ENCODE measurements at regions not wholly inside any gene's neighbourhood (a gene's known extent, or its start where the extent isn't known, plus 50 kb on each side); places are given as distances from the start of the nearest gene placed in this dataset.
A peak's percentile ranks its signal among the peaks of the same experiment; 100 is the strongest.

DNA sequence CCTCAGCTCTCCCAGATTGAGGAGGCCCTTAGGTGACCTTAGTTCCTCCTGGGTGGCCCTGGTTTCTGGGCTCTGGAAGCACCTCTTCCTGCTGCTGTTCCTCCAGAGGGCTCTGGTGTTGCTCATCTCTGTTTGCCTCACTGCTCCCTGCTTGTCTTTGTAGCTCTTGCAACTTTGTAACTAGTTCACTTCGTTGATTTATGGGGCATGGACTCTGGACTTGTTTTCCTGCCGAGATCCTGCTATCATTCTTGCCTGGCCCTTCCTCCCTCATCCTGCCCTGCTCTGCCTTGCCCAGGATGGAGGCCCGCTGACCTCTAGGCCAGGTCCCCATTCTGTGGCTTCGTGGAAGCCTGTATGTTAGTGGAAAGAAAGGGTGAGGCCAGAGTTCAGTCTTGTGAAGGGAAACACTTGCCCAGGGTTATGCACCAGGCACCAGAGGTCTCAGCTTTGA, 169.3 kb downstream of the MACROH2A1 start (continued):
- TF ChIP-seq ZNF33B (CRISPR knock-in tag; IDR thresholded peaks at IDR 0.05) (no peak), MTF2 (CRISPR knock-in tag; IDR thresholded peaks at IDR 0.05; ENCODE audit: borderline replicate concordance) (no peak), ZNF543 (CRISPR knock-in tag; IDR thresholded peaks at IDR 0.05) (peak; percentile 67; the same call in 1 of the 2 replicates), GZF1 (CRISPR knock-in tag; IDR thresholded peaks at IDR 0.05) (no peak), ZNF296 (CRISPR knock-in tag; conservative IDR thresholded peaks at IDR 0.05) (no peak), ELF1 (CRISPR knock-in tag; IDR thresholded peaks at IDR 0.05) (no peak), KDM1A (CRISPR knock-in tag; IDR thresholded peaks at IDR 0.05) (peak; percentile 74; the same call in 1 of the 2 replicates), ZBTB7B (CRISPR knock-in tag; IDR thresholded peaks at IDR 0.05) (peak; percentile 25; the same call in 1 of the 2 replicates), ZNF20 (CRISPR knock-in tag; IDR thresholded peaks at IDR 0.05) (no peak), EZH2 (conservative IDR thresholded peaks at IDR 0.05; ENCODE audit: low read depth, low read length) (no peak), TAF15 (IDR thresholded peaks at IDR 0.05; ENCODE audit: low read depth, low read length, poor library complexity, severe bottlenecking) (no peak), AKAP8 (CRISPR knock-in tag; IDR thresholded peaks at IDR 0.05) (no peak), ZNF788 (CRISPR knock-in tag; IDR thresholded peaks at IDR 0.05; ENCODE audit: borderline replicate concordance) (no peak), ZNF652 (CRISPR knock-in tag; IDR thresholded peaks at IDR 0.05; ENCODE audit: borderline replicate concordance, low read depth) (no peak), ZBTB21 (CRISPR knock-in tag; IDR thresholded peaks at IDR 0.05) (no peak), ZBTB42 (CRISPR knock-in tag; IDR thresholded peaks at IDR 0.05) (no peak), SRSF9 (IDR thresholded peaks at IDR 0.05; ENCODE audit: borderline replicate concordance, insufficient read depth, low read depth, low read length, poor library complexity, severe bottlenecking) (no peak)
- TF ChIP-seq, protein P1, sequence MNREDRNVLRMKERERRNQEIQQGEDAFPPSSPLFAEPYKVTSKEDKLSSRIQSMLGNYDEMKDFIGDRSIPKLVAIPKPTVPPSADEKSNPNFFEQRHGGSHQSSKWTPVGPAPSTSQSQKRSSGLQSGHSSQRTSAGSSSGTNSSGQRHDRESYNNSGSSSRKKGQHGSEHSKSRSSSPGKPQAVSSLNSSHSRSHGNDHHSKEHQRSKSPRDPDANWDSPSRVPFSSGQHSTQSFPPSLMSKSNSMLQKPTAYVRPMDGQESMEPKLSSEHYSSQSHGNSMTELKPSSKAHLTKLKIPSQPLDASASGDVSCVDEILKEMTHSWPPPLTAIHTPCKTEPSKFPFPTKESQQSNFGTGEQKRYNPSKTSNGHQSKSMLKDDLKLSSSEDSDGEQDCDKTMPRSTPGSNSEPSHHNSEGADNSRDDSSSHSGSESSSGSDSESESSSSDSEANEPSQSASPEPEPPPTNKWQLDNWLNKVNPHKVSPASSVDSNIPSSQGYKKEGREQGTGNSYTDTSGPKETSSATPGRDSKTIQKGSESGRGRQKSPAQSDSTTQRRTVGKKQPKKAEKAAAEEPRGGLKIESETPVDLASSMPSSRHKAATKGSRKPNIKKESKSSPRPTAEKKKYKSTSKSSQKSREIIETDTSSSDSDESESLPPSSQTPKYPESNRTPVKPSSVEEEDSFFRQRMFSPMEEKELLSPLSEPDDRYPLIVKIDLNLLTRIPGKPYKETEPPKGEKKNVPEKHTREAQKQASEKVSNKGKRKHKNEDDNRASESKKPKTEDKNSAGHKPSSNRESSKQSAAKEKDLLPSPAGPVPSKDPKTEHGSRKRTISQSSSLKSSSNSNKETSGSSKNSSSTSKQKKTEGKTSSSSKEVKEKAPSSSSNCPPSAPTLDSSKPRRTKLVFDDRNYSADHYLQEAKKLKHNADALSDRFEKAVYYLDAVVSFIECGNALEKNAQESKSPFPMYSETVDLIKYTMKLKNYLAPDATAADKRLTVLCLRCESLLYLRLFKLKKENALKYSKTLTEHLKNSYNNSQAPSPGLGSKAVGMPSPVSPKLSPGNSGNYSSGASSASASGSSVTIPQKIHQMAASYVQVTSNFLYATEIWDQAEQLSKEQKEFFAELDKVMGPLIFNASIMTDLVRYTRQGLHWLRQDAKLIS (CRISPR knock-in tag; IDR thresholded peaks at IDR 0.05) = no peak
- TF ChIP-seq, protein P2, sequence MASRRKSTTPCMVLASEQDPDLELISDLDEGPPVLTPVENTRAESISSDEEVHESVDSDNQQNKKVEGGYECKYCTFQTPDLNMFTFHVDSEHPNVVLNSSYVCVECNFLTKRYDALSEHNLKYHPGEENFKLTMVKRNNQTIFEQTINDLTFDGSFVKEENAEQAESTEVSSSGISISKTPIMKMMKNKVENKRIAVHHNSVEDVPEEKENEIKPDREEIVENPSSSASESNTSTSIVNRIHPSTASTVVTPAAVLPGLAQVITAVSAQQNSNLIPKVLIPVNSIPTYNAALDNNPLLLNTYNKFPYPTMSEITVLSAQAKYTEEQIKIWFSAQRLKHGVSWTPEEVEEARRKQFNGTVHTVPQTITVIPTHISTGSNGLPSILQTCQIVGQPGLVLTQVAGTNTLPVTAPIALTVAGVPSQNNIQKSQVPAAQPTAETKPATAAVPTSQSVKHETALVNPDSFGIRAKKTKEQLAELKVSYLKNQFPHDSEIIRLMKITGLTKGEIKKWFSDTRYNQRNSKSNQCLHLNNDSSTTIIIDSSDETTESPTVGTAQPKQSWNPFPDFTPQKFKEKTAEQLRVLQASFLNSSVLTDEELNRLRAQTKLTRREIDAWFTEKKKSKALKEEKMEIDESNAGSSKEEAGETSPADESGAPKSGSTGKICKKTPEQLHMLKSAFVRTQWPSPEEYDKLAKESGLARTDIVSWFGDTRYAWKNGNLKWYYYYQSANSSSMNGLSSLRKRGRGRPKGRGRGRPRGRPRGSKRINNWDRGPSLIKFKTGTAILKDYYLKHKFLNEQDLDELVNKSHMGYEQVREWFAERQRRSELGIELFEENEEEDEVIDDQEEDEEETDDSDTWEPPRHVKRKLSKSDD (CRISPR knock-in tag; IDR thresholded peaks at IDR 0.05; ENCODE audit: low read depth) = no peak
- TF ChIP-seq, protein P3, sequence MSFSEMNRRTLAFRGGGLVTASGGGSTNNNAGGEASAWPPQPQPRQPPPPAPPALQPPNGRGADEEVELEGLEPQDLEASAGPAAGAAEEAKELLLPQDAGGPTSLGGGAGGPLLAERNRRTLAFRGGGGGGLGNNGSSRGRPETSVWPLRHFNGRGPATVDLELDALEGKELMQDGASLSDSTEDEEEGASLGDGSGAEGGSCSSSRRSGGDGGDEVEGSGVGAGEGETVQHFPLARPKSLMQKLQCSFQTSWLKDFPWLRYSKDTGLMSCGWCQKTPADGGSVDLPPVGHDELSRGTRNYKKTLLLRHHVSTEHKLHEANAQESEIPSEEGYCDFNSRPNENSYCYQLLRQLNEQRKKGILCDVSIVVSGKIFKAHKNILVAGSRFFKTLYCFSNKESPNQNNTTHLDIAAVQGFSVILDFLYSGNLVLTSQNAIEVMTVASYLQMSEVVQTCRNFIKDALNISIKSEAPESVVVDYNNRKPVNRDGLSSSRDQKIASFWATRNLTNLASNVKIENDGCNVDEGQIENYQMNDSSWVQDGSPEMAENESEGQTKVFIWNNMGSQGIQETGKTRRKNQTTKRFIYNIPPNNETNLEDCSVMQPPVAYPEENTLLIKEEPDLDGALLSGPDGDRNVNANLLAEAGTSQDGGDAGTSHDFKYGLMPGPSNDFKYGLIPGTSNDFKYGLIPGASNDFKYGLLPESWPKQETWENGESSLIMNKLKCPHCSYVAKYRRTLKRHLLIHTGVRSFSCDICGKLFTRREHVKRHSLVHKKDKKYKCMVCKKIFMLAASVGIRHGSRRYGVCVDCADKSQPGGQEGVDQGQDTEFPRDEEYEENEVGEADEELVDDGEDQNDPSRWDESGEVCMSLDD (CRISPR knock-in tag; IDR thresholded peaks at IDR 0.05; ENCODE audit: borderline replicate concordance) = no peak
- TF ChIP-seq, protein P4, sequence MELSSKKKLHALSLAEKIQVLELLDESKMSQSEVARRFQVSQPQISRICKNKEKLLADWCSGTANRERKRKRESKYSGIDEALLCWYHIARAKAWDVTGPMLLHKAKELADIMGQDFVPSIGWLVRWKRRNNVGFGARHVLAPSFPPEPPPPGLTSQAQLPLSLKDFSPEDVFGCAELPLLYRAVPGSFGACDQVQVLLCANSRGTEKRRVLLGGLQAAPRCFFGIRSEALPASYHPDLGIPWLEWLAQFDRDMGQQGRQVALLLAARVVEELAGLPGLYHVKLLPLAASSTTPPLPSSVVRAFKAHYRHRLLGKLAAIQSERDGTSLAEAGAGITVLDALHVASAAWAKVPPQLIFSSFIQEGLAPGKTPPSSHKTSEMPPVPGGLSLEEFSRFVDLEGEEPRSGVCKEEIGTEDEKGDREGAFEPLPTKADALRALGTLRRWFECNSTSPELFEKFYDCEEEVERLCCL (CRISPR knock-in tag; IDR thresholded peaks at IDR 0.05; ENCODE audit: borderline replicate concordance) = no peak

Measured in HepG2 (cell line).